SU-DHL-6 (cell line): ENCODE measurements at regions not wholly inside any gene's neighbourhood (a gene's known extent, or its start where the extent isn't known, plus 50 kb on each side); places are given as distances from the start of the nearest gene placed in this dataset.

Experiments
- EZH2phosphoT487 ChIP-seq: fragments of 200-600 bp; sonication (generic), shearing (Covaris generic); conservative IDR thresholded peaks from 2 replicates; pipeline ENCODE4 v1.6.1; 2018; ENCODE audit warnings: mild to moderate bottlenecking, antibody characterized with exemption, low read length, moderate library complexity, mixed read lengths
- TF ChIP-seq, protein P1 (sequence below): fragments of 200-600 bp; sonication (generic); IDR thresholded peaks from one replicate; pipeline ENCODE4 v1.5.1; 2017; ENCODE audit warnings: antibody characterized with exemption, mild to moderate bottlenecking, low read length, moderate library complexity; ENCODE audit not compliant: insufficient read depth, poor library complexity, severe bottlenecking

DNA sequence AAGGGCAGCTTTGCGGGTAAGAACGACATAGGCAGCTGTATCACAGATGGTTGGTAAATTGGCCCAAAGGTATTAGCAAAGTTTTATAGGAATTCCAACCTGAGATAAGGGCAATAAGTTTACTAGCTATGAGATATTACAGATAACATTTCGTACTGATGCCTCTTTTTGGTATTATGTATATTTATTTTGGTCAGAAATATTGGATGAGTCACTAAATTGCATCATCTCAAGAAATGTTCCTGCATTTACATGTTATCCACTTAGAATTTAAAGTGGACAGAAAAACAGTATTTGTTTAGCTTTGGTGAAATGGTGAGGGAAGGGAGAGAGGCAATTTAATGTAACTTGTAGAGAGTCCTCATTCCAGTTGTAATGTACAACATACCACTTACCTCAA is 65.1 kb upstream of the PZP start:
- TF ChIP-seq, protein P1, sequence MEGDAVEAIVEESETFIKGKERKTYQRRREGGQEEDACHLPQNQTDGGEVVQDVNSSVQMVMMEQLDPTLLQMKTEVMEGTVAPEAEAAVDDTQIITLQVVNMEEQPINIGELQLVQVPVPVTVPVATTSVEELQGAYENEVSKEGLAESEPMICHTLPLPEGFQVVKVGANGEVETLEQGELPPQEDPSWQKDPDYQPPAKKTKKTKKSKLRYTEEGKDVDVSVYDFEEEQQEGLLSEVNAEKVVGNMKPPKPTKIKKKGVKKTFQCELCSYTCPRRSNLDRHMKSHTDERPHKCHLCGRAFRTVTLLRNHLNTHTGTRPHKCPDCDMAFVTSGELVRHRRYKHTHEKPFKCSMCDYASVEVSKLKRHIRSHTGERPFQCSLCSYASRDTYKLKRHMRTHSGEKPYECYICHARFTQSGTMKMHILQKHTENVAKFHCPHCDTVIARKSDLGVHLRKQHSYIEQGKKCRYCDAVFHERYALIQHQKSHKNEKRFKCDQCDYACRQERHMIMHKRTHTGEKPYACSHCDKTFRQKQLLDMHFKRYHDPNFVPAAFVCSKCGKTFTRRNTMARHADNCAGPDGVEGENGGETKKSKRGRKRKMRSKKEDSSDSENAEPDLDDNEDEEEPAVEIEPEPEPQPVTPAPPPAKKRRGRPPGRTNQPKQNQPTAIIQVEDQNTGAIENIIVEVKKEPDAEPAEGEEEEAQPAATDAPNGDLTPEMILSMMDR: no peak
- TF ChIP-seq EZH2phosphoT487: no peak
